ENCODE measurements at regions not wholly inside any gene's neighbourhood (a gene's known extent, or its start where the extent isn't known, plus 50 kb on each side); places are given as distances from the start of the nearest gene placed in this dataset.

- TF ChIP-seq CHD7 (IDR thresholded peaks at IDR 0.05; ENCODE audit: insufficient replicate concordance, low read length) (no peak), SP2 (IDR thresholded peaks at IDR 0.05; ENCODE audit: low read length) (no peak), MAX (IDR thresholded peaks at IDR 0.05) (no peak), USF2 (IDR thresholded peaks at IDR 0.05; ENCODE audit: low read length) (no peak), PHF8 (conservative IDR thresholded peaks at IDR 0.05; ENCODE audit: low read depth, low read length) (no peak), SIX5 (IDR thresholded peaks at IDR 0.05; ENCODE audit: low read depth, low read length) (no peak), CREB1 (IDR thresholded peaks at IDR 0.05) (no peak), SP4 (IDR thresholded peaks at IDR 0.05; ENCODE audit: low read length) (no peak), EP300 (IDR thresholded peaks at IDR 0.05; ENCODE audit: borderline replicate concordance in 1 of 2, low read depth in 2 of 2, low read length in 2 of 2) (no peak), TAF7 (optimal IDR thresholded peaks at IDR 0.05; ENCODE audit: borderline replicate concordance, low read depth, low read length) (no peak), EGR1 (IDR thresholded peaks at IDR 0.05; ENCODE audit: borderline replicate concordance, low read depth, low read length) (no peak), SUZ12 (IDR thresholded peaks at IDR 0.05; ENCODE audit: low read length) (no peak)
These were observed 110.7 kb upstream of the MTPN start (continued) for GRCh38 chr7:136087881-136088280.
